HEK293T (cell line): ENCODE measurements at regions not wholly inside any gene's neighbourhood (a gene's known extent, or its start where the extent isn't known, plus 50 kb on each side); places are given as distances from the start of the nearest gene placed in this dataset.

Experiments
- ARNT ChIP-seq: fragments of 450-650 bp; IDR thresholded peaks from 2 replicates; pipeline ENCODE4 v1.6.1; 2017; ENCODE audit warnings: mild to moderate bottlenecking
- BHLHE40 ChIP-seq: fragments of 450-650 bp; IDR thresholded peaks from 2 replicates; pipeline ENCODE4 v1.6.1; 2016; ENCODE audit warnings: mild to moderate bottlenecking, moderate library complexity, borderline replicate concordance
- ELF4 ChIP-seq: fragments of 450-650 bp; IDR thresholded peaks from 2 replicates; pipeline ENCODE4 v1.6.1; 2017; ENCODE audit warnings: antibody characterized with exemption
- FOXA1 ChIP-seq: fragments of 450-650 bp; IDR thresholded peaks from 2 replicates; pipeline ENCODE4 v1.6.1; 2016; ENCODE audit warnings: mild to moderate bottlenecking
- FOXM1 ChIP-seq: fragments of 450-650 bp; IDR thresholded peaks from 2 replicates; pipeline ENCODE4 v1.6.1; 2017; ENCODE audit warnings: mild to moderate bottlenecking, borderline replicate concordance
- HDGF ChIP-seq: fragments of 450-650 bp; IDR thresholded peaks from 2 replicates; pipeline ENCODE4 v1.6.1; 2017; ENCODE audit warnings: antibody characterized with exemption, borderline replicate concordance
- SP1 ChIP-seq: fragments of 450-650 bp; IDR thresholded peaks from 2 replicates; pipeline ENCODE4 v1.6.1; 2017
- SUZ12 ChIP-seq: fragments of 450-650 bp; IDR thresholded peaks from 2 replicates; pipeline ENCODE4 v1.6.1; 2016; ENCODE audit warnings: mild to moderate bottlenecking
- ZNF384 ChIP-seq: fragments of 450-650 bp; IDR thresholded peaks from 2 replicates; pipeline ENCODE4 v1.6.1; 2016
- TF ChIP-seq, protein P1 (sequence below): fragments of 450-650 bp; IDR thresholded peaks from 2 replicates; pipeline ENCODE4 v1.6.1; 2016

DNA sequence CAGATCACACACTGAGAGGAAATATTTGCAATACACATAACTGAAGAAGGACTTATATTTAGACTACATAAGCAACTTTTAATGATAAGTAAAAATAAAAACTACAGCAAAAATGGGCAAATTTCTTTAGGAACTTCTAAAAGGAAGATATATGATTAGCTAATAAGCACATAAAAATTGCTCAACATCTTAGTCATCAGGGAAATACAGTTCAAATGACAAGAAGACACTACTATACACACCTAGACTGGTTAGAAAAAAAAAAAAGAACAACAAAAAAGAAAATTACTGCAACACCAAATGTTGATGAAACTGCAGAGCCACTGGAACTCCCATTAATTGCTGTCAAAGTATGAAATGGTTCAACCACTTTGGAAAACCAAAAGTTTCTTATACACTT lies 1247.5 kb upstream of the ACVR2A start:
- TF ChIP-seq, protein P1, sequence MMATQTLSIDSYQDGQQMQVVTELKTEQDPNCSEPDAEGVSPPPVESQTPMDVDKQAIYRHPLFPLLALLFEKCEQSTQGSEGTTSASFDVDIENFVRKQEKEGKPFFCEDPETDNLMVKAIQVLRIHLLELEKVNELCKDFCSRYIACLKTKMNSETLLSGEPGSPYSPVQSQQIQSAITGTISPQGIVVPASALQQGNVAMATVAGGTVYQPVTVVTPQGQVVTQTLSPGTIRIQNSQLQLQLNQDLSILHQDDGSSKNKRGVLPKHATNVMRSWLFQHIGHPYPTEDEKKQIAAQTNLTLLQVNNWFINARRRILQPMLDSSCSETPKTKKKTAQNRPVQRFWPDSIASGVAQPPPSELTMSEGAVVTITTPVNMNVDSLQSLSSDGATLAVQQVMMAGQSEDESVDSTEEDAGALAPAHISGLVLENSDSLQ = no peak
- TF ChIP-seq HDGF (no peak), FOXA1 (no peak), FOXM1 (no peak), SUZ12 (no peak), BHLHE40 (no peak), ELF4 (no peak), SP1 (no peak), ZNF384 (no peak), ARNT (no peak)
